Activated B cell treated with CpG ODN at 0.5 μM for 24 hours (primary cell): ENCODE measurements at regions not wholly inside any gene's neighbourhood (a gene's known extent, or its start where the extent isn't known, plus 50 kb on each side); places are given as distances from the start of the nearest gene placed in this dataset.

ENCODE experiments used
- ATAC-seq: fragments of 200-7000 bp; cut with Tn5 transposase; one replicate; pipeline ENCODE4 v1.10.0; 2021; ENCODE audit warnings: low read depth, mild to moderate bottlenecking, moderate library complexity
- CTCF ChIA-PET: fragments of 350-600 bp; sonication (Branson Sonifier 250); formaldehyde crosslinking; loops from one replicate; lab custom pipeline; 2021; ENCODE audit warnings: antibody characterized with exemption; lab: Charles Lee
- POLR2A ChIA-PET: fragments of 350-600 bp; sonication (Branson Sonifier 250); formaldehyde crosslinking; loops from one replicate; lab custom pipeline; 2021; ENCODE audit warnings: antibody characterized with exemption; lab: Charles Lee
- DNase-seq: peaks from one replicate; pipeline ENCODE4 v3.0.0; 2022
- H3K27ac Mint-ChIP-seq: one replicate; pipeline ENCODE4 v1.8.0; 2020; ENCODE audit warnings: mixed read lengths
- H3K27me3 Mint-ChIP-seq: one replicate; pipeline ENCODE4 v1.8.0; 2021; ENCODE audit warnings: mixed read lengths
- H3K36me3 Mint-ChIP-seq: one replicate; pipeline ENCODE4 v1.8.0; 2021; ENCODE audit warnings: low read depth, mixed read lengths
- H3K4me1 Mint-ChIP-seq: one replicate; pipeline ENCODE4 v1.8.0; 2021; ENCODE audit warnings: mixed read lengths
- H3K4me3 Mint-ChIP-seq: one replicate; pipeline ENCODE4 v1.8.0; 2020; ENCODE audit warnings: mild to moderate bottlenecking, mixed read lengths
- H3K9me3 Mint-ChIP-seq: one replicate; pipeline ENCODE4 v1.8.0; 2020; ENCODE audit warnings: mixed read lengths
- CTCF ChIP-seq: fragments of 200-600 bp; IDR thresholded peaks from one replicate; pipeline ENCODE4 v1.8.0; 2022; ENCODE audit warnings: antibody characterized with exemption, mild to moderate bottlenecking
- intact Hi-C: fragments of 100-400 bp; cut with micrococcal nuclease; formaldehyde crosslinking; loops from one replicate; pipeline ENCODE4 v1.15.1; 2024

DNA sequence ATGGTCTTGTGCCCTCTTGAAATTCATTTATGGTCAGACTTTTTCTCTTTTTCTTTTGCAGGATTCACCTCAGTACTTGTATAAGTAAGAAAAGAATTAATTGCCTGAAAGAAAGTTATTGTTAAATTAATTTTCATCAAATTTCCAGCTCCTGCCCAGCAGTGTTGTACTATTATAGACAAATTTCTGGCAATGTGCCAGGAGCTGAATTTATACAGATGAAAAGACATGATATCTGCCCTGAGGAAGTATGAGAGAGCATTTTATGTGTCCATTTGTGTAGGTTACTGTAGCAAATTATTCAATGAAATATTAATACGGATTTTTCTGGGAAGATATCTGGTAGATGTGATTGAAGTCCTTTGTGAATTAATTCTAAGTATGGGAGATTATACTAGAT, 2371.5 kb upstream of the TENM3 start:
- POLR2A ChIA-PET = no interaction called here
- H3K27ac Mint-ChIP-seq = no peak overlapping the region
- intact Hi-C loops = no loop called here
- H3K9me3 Mint-ChIP-seq = no peaks in the 10 kb centered on the region
- DNase-seq (no peak), ATAC-seq (no peak)
- no peaks in the 10 kb centered on the region for H3K4me1 Mint-ChIP-seq
- TF ChIP-seq CTCF = no peak
- no peaks in the 10 kb centered on the region for H3K27me3 Mint-ChIP-seq
- CTCF ChIA-PET = no interaction called here
- H3K36me3 Mint-ChIP-seq = no peaks in the 10 kb centered on the region
- no peak overlapping the region for H3K4me3 Mint-ChIP-seq

DNA sequence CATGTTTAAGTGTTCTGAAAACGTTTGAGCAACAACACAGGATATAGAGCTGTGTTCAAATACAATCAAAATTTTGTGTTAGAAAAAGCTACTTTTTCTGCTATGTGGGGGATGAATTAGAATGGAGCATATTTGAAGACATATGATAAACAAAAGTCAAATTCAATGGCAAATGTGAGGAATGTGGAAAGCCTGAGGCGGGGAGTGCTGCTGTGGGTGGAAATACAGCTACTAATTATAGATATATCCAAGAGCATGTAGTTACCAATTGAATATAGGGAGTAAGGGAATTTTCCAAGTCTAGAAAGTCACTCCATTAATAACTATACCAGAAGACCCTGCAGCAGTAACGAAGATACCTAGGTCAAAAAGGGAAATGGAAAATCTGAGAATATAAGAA, 2370.4 kb upstream of the TENM3 start:
- Mint-ChIP-seq H3K4me1 (no peaks in the 10 kb centered on the region), H3K4me3 (no peak overlapping the region), H3K27me3 (no peaks in the 10 kb centered on the region), H3K9me3 (no peaks in the 10 kb centered on the region), H3K27ac (no peak overlapping the region), H3K36me3 (no peaks in the 10 kb centered on the region)
- intact Hi-C loops = no loop called here
- no peak for TF ChIP-seq CTCF
- no peak for ATAC-seq
- no peak for DNase-seq
- ChIA-PET CTCF (no interaction called here), POLR2A (no interaction called here)

- H3K4me3 Mint-ChIP-seq = no peak overlapping the region
- DNase-seq (no peak), ATAC-seq (no peak)
Measured at GRCh38 chr4:179880756-179881155, 2362.4 kb upstream of the TENM3 start.

GRCh38 chr4:179894066-179894778, 2349.0 kb upstream of the TENM3 start:
- H3K4me1 Mint-ChIP-seq = no peaks in the 10 kb centered on the region
- no peak overlapping the region for H3K27ac Mint-ChIP-seq
- H3K27me3 Mint-ChIP-seq = no peaks in the 10 kb centered on the region
- peaks cover 2% of the 10 kb centered on the region for H3K9me3 Mint-ChIP-seq
- no peak for DNase-seq
- TF ChIP-seq CTCF = no peak
- H3K4me3 Mint-ChIP-seq = no peak overlapping the region
- POLR2A ChIA-PET = no interaction called here
- ATAC-seq = no peak
- CTCF ChIA-PET = no interaction called here
- intact Hi-C loops = no loop called here
- H3K36me3 Mint-ChIP-seq = no peaks in the 10 kb centered on the region

More at GRCh38 chr4:179880756-179881155, 2362.4 kb upstream of the TENM3 start:
- CTCF ChIA-PET = no interaction called here
- TF ChIP-seq CTCF = no peak
- H3K27me3 Mint-ChIP-seq = no peaks in the 10 kb centered on the region
- H3K9me3 Mint-ChIP-seq = peaks cover 2% of the 10 kb centered on the region
- no peaks in the 10 kb centered on the region for H3K4me1 Mint-ChIP-seq
- no peaks in the 10 kb centered on the region for H3K36me3 Mint-ChIP-seq
- intact Hi-C loops = no loop called here
- POLR2A ChIA-PET = no interaction called here
- H3K27ac Mint-ChIP-seq = no peak overlapping the region

GRCh38 chr4:179919587-179919986, 2323.6 kb upstream of the TENM3 start:
- ChIA-PET POLR2A (no interaction called here), CTCF (no interaction called here)
- no peak overlapping the region for H3K27ac Mint-ChIP-seq
- H3K36me3 Mint-ChIP-seq = no peaks in the 10 kb centered on the region
- no peaks in the 10 kb centered on the region for H3K27me3 Mint-ChIP-seq
- peaks cover 4% of the 10 kb centered on the region for H3K9me3 Mint-ChIP-seq
- no peaks in the 10 kb centered on the region for H3K4me1 Mint-ChIP-seq
- TF ChIP-seq CTCF = no peak
- intact Hi-C loops = no loop called here
- ATAC-seq (no peak), DNase-seq (no peak)
- no peak overlapping the region for H3K4me3 Mint-ChIP-seq
